ENCODE measurements at regions not wholly inside any gene's neighbourhood (a gene's known extent, or its start where the extent isn't known, plus 50 kb on each side); places are given as distances from the start of the nearest gene placed in this dataset.
"Not testable (repeated sequence)": the region's sequence is repeated elsewhere in the genome, so short reads cannot be mapped to it uniquely, and the experiment has no call there.

GRCh38 chrX:131893857-131894256 is 129.2 kb upstream of the STK26 start:
- DNase-seq (ENCODE audit: low read depth in 3 of 3) = not testable (repeated sequence)

DNA sequence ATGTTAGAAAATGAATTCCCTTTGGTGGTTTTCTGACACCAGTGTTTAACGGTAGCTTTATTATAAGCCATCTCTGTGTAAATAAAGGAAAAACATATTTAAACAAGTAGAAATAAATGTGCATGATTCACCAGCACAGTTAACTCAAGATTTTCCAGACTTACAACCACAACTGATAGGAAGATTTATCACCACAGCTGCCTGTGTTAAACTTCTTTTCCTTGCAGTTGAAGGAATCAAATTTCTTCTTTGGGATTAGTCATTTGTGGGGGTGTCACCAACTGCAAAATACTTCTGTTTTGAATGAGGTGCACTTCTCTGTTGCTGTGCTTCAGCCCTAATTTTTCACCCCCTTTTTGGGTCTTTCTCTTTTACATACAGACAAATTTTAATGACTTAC is 128.1 kb upstream of the STK26 start:
- DNase-seq (ENCODE audit: low read depth in 3 of 3) = no peak

DNA sequence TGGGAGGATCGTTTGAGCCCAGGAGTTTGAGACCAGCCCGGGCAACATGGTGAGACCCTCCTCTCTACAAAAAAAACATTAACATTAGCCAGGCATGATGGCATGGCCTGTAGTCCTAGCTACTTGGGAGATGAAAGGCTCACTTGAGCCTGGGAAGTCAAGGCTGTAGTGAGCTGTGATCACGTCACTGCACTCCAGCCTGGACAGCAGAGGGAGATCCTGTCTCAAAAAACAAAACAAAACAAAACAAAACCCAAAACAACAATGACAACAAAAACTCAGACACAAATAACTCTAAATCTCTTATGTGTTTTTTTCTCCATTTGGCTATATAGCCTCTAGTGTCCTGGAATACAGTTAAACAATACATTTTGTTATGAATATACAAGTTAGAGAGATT is 127.3 kb upstream of the STK26 start:
- DNase-seq (ENCODE audit: low read depth in 3 of 3) = no peak

GRCh38 chrX:131901546-131901945 is 121.6 kb upstream of the STK26 start:
- no peak for DNase-seq (ENCODE audit: low read depth in 3 of 3)

DNA sequence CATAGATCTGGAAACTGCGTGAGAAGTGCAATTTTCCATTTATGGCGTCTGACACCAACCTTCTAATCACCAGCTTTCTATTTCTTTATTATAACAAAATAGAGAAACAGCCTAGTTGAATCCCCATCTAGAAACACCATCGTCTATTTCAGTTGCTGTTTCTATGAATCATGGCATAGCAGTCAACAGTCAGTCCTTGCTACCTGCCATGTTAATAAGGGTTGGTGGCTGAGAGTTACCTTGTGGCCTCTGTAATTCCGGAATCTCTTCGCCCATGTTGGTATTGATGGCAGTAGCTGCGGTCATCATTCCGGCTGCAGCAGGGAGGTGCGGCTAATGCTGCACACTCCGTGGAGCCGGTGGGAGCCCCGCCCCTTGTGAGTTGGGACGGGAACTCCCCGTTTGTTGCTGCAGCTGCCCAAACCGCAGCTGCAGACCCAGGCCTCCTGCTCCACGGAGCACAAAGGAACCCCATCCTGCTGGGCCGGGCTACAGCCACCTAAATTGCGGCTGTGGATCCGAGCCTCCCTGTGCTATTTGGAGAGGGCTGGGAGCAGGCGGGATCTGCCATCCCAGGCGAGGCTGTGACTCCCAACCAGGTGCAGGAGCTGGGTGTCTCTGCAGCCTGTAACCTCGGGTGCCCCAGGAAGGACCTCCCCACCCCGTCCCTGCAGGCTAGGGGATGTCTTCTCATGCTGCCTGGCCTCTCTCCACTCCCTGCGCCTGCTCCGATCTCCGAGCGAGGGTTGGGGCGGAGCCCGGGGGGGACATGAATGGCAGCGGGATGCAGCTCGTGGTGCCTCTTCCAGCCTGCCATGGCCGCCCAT is 115.4 kb upstream of the STK26 start:
- DNase-seq (ENCODE audit: low read depth in 3 of 3) = no peak

DNA sequence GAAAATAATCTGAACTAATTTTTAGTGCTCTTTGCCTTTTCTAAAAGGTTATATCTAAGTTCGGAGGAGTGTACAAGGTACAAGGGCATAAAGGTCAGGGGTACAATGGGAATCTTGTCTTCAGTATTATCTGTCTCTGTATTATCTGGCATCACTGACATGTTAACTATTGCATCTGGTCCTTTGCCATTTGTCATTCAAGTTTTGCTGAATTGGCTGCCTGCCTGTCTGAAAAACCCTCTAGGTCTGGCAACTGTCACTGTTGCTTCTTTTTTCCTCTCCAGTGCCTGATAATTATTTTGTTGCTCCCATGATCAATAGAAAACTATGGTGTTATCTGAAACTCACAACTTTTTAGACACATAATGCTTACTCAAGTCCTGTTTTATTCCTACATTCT is 112.5 kb upstream of the STK26 start:
- no peak for DNase-seq (ENCODE audit: low read depth in 3 of 3)

DNA sequence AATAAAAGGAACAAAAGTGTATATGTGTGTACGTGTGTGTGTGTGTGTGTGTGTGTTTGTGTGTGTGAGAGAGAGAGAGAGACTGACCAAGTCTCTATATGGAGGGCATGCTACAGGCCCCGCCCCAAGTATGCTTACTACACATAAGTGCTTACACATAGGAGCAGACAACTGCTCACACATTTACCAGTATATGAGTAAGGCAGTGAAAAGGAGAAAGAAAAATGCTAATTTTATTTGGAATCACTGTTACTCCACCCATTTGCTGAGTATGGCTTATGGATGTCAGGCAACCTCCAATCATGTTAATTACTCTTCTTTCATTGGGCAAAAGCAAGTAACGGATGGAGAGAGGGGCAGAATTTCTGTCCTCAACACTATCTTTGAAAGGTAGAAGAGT is 107.6 kb upstream of the STK26 start:
- DNase-seq (ENCODE audit: low read depth in 3 of 3) = no peak

DNA sequence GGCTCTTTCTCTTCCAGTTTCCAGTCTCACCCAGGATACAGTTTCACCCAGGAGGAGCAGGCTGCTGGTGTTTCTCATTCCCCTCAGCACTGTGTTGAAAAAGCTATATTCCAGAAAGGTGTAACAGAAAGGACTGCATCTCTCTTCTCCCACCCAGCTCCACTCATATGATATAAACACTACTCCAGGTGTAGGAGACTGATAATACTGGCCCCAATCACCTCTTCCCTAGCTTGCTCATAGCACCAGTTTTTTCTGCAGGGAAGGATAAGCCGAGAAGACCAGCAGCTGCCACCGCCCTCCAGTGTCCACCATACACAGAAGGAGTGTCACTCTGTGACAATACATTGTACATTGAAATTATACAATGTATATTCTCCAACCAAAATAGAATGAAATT is 105.5 kb upstream of the STK26 start:
- DNase-seq (ENCODE audit: low read depth in 3 of 3) = no peak

- DNase-seq (ENCODE audit: low read depth in 3 of 3) = no peak
Measured at GRCh38 chrX:131918839-131919238, 104.3 kb upstream of the STK26 start.

- DNase-seq (ENCODE audit: low read depth in 3 of 3) = no peak
Measured at GRCh38 chrX:131923614-131924250, 99.4 kb upstream of the STK26 start.

DNA sequence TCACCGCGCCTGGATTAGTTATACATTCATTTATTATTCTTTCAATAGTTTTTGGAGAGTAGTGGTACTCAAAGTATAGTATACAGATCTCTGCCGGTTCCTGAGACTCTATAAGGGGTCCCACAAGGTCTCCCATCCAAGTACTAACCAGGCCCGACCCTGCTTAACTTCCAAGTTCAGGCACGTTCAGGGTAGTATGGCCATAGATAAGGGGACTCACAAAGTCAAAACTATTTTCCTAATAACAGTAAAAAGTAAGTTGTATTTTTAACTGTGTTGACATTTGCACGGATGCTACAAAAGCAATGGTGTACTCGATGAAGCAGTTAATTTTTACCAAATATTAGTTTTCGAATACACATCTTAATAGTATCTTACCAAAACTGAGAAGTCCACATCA is 84.4 kb upstream of the STK26 start:
- no peak for DNase-seq (ENCODE audit: low read depth in 3 of 3)

- DNase-seq (ENCODE audit: low read depth in 3 of 3) = no peak
Measured at GRCh38 chrX:131942034-131942433, 81.1 kb upstream of the STK26 start.

GRCh38 chrX:131944936-131945902 is 77.9 kb upstream of the STK26 start:
- DNase-seq (ENCODE audit: low read depth in 3 of 3) = no peak

DNA sequence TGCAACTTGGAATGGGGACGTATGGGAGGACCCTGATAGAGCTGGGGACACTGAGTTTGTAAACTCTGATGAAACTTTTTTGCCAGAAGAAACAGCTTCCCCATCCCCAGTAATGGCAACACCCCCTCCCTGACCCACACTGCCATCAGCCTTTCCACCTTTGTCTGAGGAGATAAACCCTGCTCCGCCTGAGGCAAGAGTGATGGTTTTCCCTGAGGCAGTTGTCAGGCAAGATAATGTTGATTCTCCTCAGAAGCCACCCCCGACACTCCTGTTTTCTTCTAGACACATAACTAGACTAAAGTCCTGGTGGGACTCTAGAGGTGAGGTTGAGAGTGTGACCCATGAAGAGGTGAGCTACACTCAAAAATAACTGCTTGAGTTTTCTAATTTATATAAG is 71.9 kb upstream of the STK26 start:
- DNase-seq (ENCODE audit: low read depth in 3 of 3) = no peak

GRCh38 chrX:131955099-131955777 is 67.9 kb upstream of the STK26 start:
- no peak for DNase-seq (ENCODE audit: low read depth in 3 of 3)

DNA sequence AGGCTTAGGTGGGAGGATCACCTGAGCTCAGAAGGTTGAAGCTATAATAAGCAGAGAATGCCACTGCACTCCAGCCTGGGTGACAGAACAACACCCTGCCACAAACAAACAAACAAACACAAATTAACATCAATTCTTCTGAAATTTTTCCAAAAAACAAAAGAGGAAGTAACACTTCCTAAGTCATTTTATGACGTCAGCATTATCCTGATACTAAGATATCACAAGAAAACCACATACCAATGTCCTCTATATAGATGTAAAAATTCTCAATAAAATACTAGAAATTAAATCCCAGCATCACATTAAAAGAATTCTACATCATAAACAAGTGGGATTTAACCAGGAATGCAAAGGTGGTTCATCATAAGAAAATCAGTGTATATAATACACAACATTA is 64.4 kb upstream of the STK26 start:
- DNase-seq (ENCODE audit: low read depth in 3 of 3) = no peak

DNA sequence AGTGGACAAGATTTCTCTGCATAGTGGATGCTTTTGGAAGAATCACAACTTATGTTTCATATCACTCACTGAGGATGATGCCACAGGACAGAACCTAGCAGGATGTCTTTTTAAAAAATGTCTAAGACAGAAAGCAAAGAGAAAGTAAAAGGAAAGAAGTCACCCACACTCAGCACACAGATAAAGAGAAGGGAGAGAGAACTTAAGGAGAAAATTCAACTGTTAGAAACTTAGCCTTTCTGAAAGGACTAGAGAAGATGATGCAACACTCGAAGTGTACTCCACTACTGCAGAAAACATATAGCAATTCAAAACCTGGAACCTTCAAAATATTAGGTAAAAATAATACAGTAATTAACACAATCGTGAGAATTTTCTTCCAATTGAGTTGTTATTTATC is 52.8 kb upstream of the STK26 start:
- no peak for DNase-seq (ENCODE audit: low read depth in 3 of 3)

Measured in stimulated activated CD4-positive, alpha-beta T cell treated with anti-CD3 and anti-CD28 coated beads, TNF-alpha, amount 100 ng/mL, for 48 hours (primary cell).